ENCODE measurements at regions not wholly inside any gene's neighbourhood (a gene's known extent, or its start where the extent isn't known, plus 50 kb on each side); places are given as distances from the start of the nearest gene placed in this dataset.

- Histone ChIP-seq H3K36me3 (no peaks in the 10 kb centered on the region), H3K9me3 (no peaks in the 10 kb centered on the region), H3K4me3 (no peak overlapping the region), H3K27ac (no peak overlapping the region), H3K27me3 (no peaks in the 10 kb centered on the region), H3K4me1 (no peaks in the 10 kb centered on the region)
- no peak for ATAC-seq
- WGBS, 4 donors, result 74 to 84% (median 81%) methylated on average over 1 of the region's 1 CpG
- intact Hi-C loops (cut with DNase I), result no loop called here
- TF ChIP-seq CTCF (IDR thresholded peaks at IDR 0.05) (no peak), POLR2A (IDR thresholded peaks at IDR 0.05) (no peak)
- no peak for DNase-seq
Measured at GRCh38 chr3:74921676-74922075, 307.2 kb upstream of the CNTN3 start.

GRCh38 chr3:74920721-74921350 is 306.4 kb upstream of the CNTN3 start:
- no peak for TF ChIP-seq CTCF (IDR thresholded peaks at IDR 0.05)
- TF ChIP-seq POLR2A (IDR thresholded peaks at IDR 0.05), result no peak
- no peak for DNase-seq
- H3K4me1 ChIP-seq, result no peaks in the 10 kb centered on the region
- H3K4me3 ChIP-seq, result no peak overlapping the region
- ATAC-seq, result no peak
- H3K27ac ChIP-seq, result no peak overlapping the region
- intact Hi-C loops (cut with DNase I), result no loop called here
- H3K9me3 ChIP-seq, result no peaks in the 10 kb centered on the region
- no peaks in the 10 kb centered on the region for H3K36me3 ChIP-seq
- 55 to 77% (median 68%) methylated on average over 4 of the region's 4 CpGs for WGBS, 4 donors
- no peaks in the 10 kb centered on the region for H3K27me3 ChIP-seq

- ATAC-seq (no peak), DNase-seq (no peak)
- Histone ChIP-seq H3K4me3 (no peak overlapping the region), H3K9me3 (no peaks in the 10 kb centered on the region), H3K36me3 (no peaks in the 10 kb centered on the region), H3K4me1 (no peaks in the 10 kb centered on the region), H3K27ac (no peak overlapping the region), H3K27me3 (no peaks in the 10 kb centered on the region)
- 55 to 68% (median 61%) methylated on average over 5 of the region's 5 CpGs for WGBS, 4 donors
- intact Hi-C loops (cut with DNase I), result no loop called here
- TF ChIP-seq POLR2A (IDR thresholded peaks at IDR 0.05) (no peak), CTCF (IDR thresholded peaks at IDR 0.05) (no peak)
Measured at GRCh38 chr3:74916696-74917095, 302.2 kb upstream of the CNTN3 start.

- Histone ChIP-seq H3K27me3 (no peaks in the 10 kb centered on the region), H3K27ac (no peak overlapping the region), H3K4me1 (no peaks in the 10 kb centered on the region), H3K36me3 (no peaks in the 10 kb centered on the region), H3K4me3 (no peak overlapping the region), H3K9me3 (peaks cover 0 to 7% (median 0%) of the 10 kb centered on the region in 12 donors)
- intact Hi-C loops (cut with DNase I), result no loop called here
- 59 to 88% (median 79%) methylated on average over 4 of the region's 4 CpGs for WGBS, 4 donors
- ATAC-seq (no peak), DNase-seq (no peak)
- no peak for TF ChIP-seq CTCF (IDR thresholded peaks at IDR 0.05)
- no peak for TF ChIP-seq POLR2A (IDR thresholded peaks at IDR 0.05)
Measured at GRCh38 chr3:74906181-74906580, 291.7 kb upstream of the CNTN3 start.
